Esophagus squamous epithelium (tissue), 5 donors: ENCODE measurements at regions not wholly inside any gene's neighbourhood (a gene's known extent, or its start where the extent isn't known, plus 50 kb on each side); places are given as distances from the start of the nearest gene placed in this dataset.

Experiments
- DNase-seq: peaks from one replicate; lab custom pipeline; 2025; lab: John Stamatoyannopoulos, UW
- H3K27ac ChIP-seq, 4 donors: fragments of 200-600 bp; sonication (generic); one replicate each; pipeline ENCODE4 v1.5.1; 2016 to 2019; ENCODE audit warnings: mild to moderate bottlenecking in 1 of 4
- H3K27me3 ChIP-seq, 4 donors: fragments of 200-600 bp; sonication (generic); 1 replicate in 3 of 4; 2 replicates in 1 of 4; pipeline versions ENCODE4 v1.5.1 to v1.6.0; 2017 to 2021; ENCODE audit warnings: antibody characterized with exemption in 1 of 4
- H3K36me3 ChIP-seq, 3 donors: fragments of 200-600 bp; sonication (generic); one replicate each; pipeline ENCODE4 v1.5.1; 2016 to 2019
- H3K4me1 ChIP-seq, 3 donors: fragments of 200-600 bp; sonication (generic); one replicate each; pipeline ENCODE4 v1.5.1; 2017 to 2019
- H3K4me3 ChIP-seq, 4 donors: fragments of 200-600 bp; sonication (generic); 1 replicate in 3 of 4; 2 replicates in 1 of 4; pipeline ENCODE4 v1.5.1; 2016 to 2019; ENCODE audit warnings: mild to moderate bottlenecking in 2 of 4, moderate library complexity in 1 of 4
- H3K9me3 ChIP-seq, 3 donors: fragments of 200-600 bp; sonication (generic); one replicate each; pipeline ENCODE4 v1.5.1; 2016 to 2019
- POLR2A ChIP-seq, 4 donors: fragments of 450-650 bp; IDR thresholded peaks; one replicate each; pipeline ENCODE4 v1.6.1; 2017; ENCODE audit warnings: antibody characterized with exemption in 4 of 4, mild to moderate bottlenecking in 4 of 4, moderate library complexity in 3 of 4
- whole genome bisulfite sequencing, 2 donors: methylation state at CpG; one replicate each; pipeline ENCODE4 v1.1.5; 2018; 5-methylcytosine and 5-hydroxymethylcytosine counted together
- intact Hi-C: fragments of 100-400 bp; cut with DNase I; formaldehyde crosslinking; loops from one replicate; pipeline ENCODE4 v1.15.0; 2022
- TF ChIP-seq, protein P1 (sequence below), 6 experiments: fragments of 450-650 bp in 4 of 6; fragments of 200-600 bp in 2 of 6; sonication (generic) in 2 of 6; IDR thresholded peaks; one replicate each; pipeline ENCODE4 v1.5.1; 2016 to 2019; ENCODE audit warnings: antibody characterized with exemption in 6 of 6, mild to moderate bottlenecking in 4 of 6, moderate library complexity in 4 of 6
- donor health status: DM: yes; HTN: yes; CAD: no.

DNA sequence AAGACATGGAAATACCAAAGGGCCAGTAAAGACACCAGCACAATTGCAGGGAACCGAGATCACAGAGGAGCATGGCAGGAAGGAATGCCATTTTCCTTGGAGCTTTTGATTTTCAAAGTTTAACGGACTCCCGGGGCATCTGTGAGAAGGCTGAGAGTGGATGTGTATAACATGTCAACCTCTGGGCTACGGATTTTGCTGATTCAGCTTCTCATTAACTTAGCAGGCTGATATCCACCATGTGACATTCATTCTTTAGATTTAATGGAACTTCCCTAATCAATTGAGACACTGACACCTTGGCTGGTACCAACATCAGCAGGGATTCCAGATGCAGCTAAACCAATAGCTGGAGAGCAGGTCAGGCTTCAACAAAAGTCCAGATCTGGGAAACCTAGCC lies 496.6 kb upstream of the SPHKAP start:
- no peak for TF ChIP-seq POLR2A (IDR thresholded peaks at IDR 0.05)
- TF ChIP-seq, protein P1, sequence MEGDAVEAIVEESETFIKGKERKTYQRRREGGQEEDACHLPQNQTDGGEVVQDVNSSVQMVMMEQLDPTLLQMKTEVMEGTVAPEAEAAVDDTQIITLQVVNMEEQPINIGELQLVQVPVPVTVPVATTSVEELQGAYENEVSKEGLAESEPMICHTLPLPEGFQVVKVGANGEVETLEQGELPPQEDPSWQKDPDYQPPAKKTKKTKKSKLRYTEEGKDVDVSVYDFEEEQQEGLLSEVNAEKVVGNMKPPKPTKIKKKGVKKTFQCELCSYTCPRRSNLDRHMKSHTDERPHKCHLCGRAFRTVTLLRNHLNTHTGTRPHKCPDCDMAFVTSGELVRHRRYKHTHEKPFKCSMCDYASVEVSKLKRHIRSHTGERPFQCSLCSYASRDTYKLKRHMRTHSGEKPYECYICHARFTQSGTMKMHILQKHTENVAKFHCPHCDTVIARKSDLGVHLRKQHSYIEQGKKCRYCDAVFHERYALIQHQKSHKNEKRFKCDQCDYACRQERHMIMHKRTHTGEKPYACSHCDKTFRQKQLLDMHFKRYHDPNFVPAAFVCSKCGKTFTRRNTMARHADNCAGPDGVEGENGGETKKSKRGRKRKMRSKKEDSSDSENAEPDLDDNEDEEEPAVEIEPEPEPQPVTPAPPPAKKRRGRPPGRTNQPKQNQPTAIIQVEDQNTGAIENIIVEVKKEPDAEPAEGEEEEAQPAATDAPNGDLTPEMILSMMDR (IDR thresholded peaks at IDR 0.05), result no peak
- H3K27me3 ChIP-seq, result no peaks in the 10 kb centered on the region
- H3K4me3 ChIP-seq, result no peak overlapping the region
- DNase-seq, result no peak
- no peaks in the 10 kb centered on the region for H3K36me3 ChIP-seq
- WGBS, 2 donors, result 54 to 74% methylated on average over 4 of the region's 4 CpGs
- intact Hi-C loops, result no loop called here
- no peaks in the 10 kb centered on the region for H3K4me1 ChIP-seq
- H3K27ac ChIP-seq, result no peak overlapping the region
- H3K9me3 ChIP-seq, result no peaks in the 10 kb centered on the region

DNA sequence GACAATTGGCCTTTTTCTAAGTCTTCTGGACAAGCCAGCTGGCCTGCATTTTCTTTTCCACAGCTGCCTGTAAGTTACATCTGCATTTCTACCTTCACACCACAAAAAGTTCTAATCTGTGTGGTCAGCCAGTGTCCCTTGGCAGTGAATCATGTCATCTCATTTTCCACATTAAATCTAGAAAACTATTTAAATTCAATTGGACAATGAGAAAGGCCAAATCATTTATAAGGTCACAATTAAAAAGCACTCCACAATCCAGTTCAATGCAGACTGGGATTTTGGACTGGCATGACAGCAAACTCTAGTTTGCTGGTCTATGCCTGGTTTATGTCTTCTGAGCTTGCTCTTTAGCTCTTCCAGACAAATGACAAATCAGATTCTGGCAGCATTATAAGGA lies 494.2 kb upstream of the SPHKAP start:
- Histone ChIP-seq H3K36me3 (no peaks in the 10 kb centered on the region), H3K27ac (no peak overlapping the region), H3K27me3 (no peaks in the 10 kb centered on the region), H3K9me3 (no peaks in the 10 kb centered on the region), H3K4me1 (no peaks in the 10 kb centered on the region), H3K4me3 (no peak overlapping the region)
- intact Hi-C loops, result no loop called here
- no peak for TF ChIP-seq POLR2A (IDR thresholded peaks at IDR 0.05)
- TF ChIP-seq, protein P1 (IDR thresholded peaks at IDR 0.05), result no peak
- no peak for DNase-seq

DNA sequence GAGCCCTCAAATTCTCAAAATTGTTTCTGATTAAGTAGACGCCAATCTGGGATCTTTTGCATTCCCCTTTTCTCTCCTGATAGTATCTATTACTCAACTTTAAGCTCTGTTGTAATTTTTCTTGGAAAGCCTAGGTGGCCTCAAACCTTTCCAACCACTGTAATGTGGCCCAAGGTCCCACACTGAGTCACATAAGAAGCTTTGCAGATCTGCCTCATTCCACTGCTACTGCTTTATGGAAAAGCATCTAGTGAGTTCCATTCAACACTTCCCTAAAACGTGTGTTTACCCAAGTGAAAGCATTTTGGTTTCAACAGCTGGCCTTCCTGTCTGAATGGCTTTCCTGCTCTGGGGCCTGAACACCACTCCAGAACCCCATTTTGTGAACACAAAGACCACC lies 493.6 kb upstream of the SPHKAP start:
- Histone ChIP-seq H3K9me3 (no peaks in the 10 kb centered on the region), H3K36me3 (no peaks in the 10 kb centered on the region), H3K4me3 (no peak overlapping the region), H3K27ac (no peak overlapping the region), H3K4me1 (no peaks in the 10 kb centered on the region), H3K27me3 (no peaks in the 10 kb centered on the region)
- no peak for TF ChIP-seq POLR2A (IDR thresholded peaks at IDR 0.05)
- TF ChIP-seq, protein P1 (IDR thresholded peaks at IDR 0.05), result no peak
- 50 to 53% methylated on average over 2 of the region's 2 CpGs for WGBS, 2 donors
- no peak for DNase-seq
- intact Hi-C loops, result no loop called here

DNA sequence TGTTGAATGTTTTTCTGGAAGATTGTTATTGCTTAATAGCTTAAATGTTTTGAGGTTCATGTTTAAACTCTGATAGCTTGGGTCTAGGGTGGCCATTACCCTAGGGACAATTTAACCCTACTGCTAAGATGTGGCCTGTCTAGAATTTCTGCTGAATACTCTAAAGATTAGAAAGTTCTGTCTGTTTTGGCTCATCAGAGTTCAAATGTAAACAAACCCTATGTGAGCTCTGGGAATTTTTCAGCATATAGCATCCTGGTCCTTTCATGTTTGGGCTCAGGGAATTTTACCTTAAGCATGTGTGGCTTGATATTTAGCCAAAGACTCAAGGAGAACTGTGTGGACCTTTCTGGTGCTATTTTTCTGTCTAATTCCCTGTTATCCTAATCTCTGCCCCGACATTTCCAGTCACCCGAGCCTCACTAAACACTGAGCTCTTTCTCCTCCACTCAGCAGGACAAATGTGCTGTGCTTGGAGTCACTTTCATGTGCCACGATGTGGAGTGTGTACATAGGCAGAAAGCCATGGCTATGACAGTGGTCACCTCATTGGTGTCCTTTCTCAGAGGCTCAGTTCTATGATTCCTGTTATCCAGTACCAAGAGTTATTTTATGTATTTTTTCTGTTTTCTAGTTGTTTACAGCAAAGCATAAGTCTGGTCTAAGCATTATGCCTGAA lies 492.5 kb upstream of the SPHKAP start:
- Histone ChIP-seq H3K36me3 (no peaks in the 10 kb centered on the region), H3K27ac (no peak overlapping the region), H3K4me1 (no peaks in the 10 kb centered on the region), H3K9me3 (no peaks in the 10 kb centered on the region), H3K4me3 (no peak overlapping the region), H3K27me3 (no peaks in the 10 kb centered on the region)
- intact Hi-C loops, result no loop called here
- WGBS, 2 donors, result 40 to 62% methylated on average over 3 of the region's 3 CpGs
- TF ChIP-seq, protein P1 (IDR thresholded peaks at IDR 0.05), result no peak
- TF ChIP-seq POLR2A (IDR thresholded peaks at IDR 0.05), result no peak
- no peak for DNase-seq

DNA sequence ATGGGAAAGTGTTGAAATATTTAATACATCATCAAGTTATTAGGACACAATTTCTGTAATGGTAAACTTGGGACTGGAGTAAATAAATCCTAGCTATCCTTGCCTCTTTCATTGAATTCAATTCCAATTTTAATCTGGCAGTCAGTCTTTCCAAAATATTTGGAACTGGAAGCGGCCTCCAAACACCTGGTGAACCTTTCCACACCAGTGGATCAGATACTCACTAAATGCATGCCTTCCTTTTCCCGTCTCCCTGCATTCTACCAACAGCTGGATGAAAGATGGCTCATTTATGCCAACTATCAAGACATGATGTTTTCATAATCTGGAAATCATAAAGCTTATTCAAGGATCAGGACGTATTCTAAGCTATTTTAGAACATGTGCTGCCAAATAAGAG lies 488.2 kb upstream of the SPHKAP start:
- Histone ChIP-seq H3K36me3 (no peaks in the 10 kb centered on the region), H3K27ac (no peak overlapping the region), H3K4me3 (no peak overlapping the region), H3K4me1 (no peaks in the 10 kb centered on the region), H3K9me3 (no peaks in the 10 kb centered on the region), H3K27me3 (no peaks in the 10 kb centered on the region)
- DNase-seq, result no peak
- no peak for TF ChIP-seq POLR2A (IDR thresholded peaks at IDR 0.05)
- TF ChIP-seq, protein P1 (IDR thresholded peaks at IDR 0.05), result no peak
- intact Hi-C loops, result no loop called here
- WGBS, 2 donors, result 46 to 59% methylated on average over 3 of the region's 3 CpGs
